Retinal pigment epithelial cell (primary cell): ENCODE measurements at regions not wholly inside any gene's neighbourhood (a gene's known extent, or its start where the extent isn't known, plus 50 kb on each side); places are given as distances from the start of the nearest gene placed in this dataset.

ENCODE experiments used
- DNase-seq: peaks from one replicate; pipeline ENCODE4 v3.0.0-alpha.2; 2010; ENCODE audit warnings: low read depth
- H3K4me3 ChIP-seq: 2 replicates; pipeline ENCODE4 v1.5.1; 2011; ENCODE audit warnings: mild to moderate bottlenecking, low read length, control low read depth, moderate library complexity
- TF ChIP-seq, protein P1 (sequence below): conservative IDR thresholded peaks from 2 replicates; pipeline ENCODE4 v1.5.1; 2011; ENCODE audit warnings: low read depth, low read length, control low read depth, inconsistent platforms

DNA sequence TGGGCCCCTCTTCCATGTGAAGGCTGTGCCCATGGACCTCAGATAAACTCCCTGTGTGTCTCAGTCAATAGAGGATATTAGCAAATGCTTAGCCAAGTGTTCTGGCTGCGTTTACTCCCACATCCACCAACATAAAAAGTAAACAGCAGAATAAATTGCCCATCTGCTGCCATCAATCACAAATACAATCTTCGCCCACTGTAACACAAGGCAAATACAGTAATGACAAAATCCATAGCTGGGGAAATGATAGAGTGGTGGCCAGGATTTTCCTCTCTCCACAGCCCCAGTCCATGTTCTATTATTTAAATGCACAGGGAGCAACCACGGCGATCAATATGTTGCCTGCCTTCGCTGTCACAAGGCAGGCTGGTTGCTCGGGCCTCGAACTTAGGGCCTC, 376.5 kb downstream of the UQCRFS1 start:
- DNase-seq: no peak
- no peak overlapping the region for H3K4me3 ChIP-seq
- TF ChIP-seq, protein P1, sequence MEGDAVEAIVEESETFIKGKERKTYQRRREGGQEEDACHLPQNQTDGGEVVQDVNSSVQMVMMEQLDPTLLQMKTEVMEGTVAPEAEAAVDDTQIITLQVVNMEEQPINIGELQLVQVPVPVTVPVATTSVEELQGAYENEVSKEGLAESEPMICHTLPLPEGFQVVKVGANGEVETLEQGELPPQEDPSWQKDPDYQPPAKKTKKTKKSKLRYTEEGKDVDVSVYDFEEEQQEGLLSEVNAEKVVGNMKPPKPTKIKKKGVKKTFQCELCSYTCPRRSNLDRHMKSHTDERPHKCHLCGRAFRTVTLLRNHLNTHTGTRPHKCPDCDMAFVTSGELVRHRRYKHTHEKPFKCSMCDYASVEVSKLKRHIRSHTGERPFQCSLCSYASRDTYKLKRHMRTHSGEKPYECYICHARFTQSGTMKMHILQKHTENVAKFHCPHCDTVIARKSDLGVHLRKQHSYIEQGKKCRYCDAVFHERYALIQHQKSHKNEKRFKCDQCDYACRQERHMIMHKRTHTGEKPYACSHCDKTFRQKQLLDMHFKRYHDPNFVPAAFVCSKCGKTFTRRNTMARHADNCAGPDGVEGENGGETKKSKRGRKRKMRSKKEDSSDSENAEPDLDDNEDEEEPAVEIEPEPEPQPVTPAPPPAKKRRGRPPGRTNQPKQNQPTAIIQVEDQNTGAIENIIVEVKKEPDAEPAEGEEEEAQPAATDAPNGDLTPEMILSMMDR: no peak

- TF ChIP-seq, protein P1: no peak
- H3K4me3 ChIP-seq: no peak overlapping the region
- DNase-seq: no peak
These were observed 378.0 kb downstream of the UQCRFS1 start for GRCh38 chr19:28834996-28835395.

- DNase-seq: no peak
- no peak overlapping the region for H3K4me3 ChIP-seq
- TF ChIP-seq, protein P1: no peak
These were observed 381.5 kb downstream of the UQCRFS1 start for GRCh38 chr19:28831462-28831861.

GRCh38 chr19:28829762-28830161, 383.2 kb downstream of the UQCRFS1 start:
- TF ChIP-seq, protein P1: no peak
- DNase-seq: no peak
- no peak overlapping the region for H3K4me3 ChIP-seq

DNA sequence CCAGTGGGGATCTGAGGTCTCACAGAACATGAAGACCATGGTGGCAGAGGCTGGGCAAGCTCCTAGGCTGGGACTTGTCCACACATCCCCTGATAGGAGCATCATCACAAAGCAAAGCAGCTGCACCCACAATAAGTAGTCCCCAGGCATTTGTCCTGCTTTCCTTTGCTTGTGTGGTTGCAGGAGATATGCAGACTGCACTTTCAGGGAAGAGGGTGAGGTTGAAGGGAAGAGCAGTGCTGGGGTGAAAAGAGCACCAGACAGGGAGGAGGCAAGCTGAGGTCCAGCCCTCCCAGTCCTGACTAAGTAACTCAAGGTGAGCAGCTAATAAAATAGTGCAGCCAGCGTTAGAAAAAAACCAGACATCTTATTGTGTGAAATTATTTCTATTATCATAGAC, 383.6 kb downstream of the UQCRFS1 start:
- no peak for DNase-seq
- TF ChIP-seq, protein P1: no peak

GRCh38 chr19:28828276-28828870, 384.6 kb downstream of the UQCRFS1 start:
- no peak for DNase-seq
- no peak overlapping the region for H3K4me3 ChIP-seq
- TF ChIP-seq, protein P1: no peak

More for the DNA sequence above, 383.6 kb downstream of the UQCRFS1 start:
- no peak overlapping the region for H3K4me3 ChIP-seq

GRCh38 chr19:28827382-28827781, 385.6 kb downstream of the UQCRFS1 start:
- TF ChIP-seq, protein P1: no peak
- DNase-seq: no peak

More at GRCh38 chr19:28827382-28827781, 385.6 kb downstream of the UQCRFS1 start:
- no peak overlapping the region for H3K4me3 ChIP-seq
